NCI-H2081 (cell line): ENCODE measurements at regions not wholly inside any gene's neighbourhood (a gene's known extent, or its start where the extent isn't known, plus 50 kb on each side); places are given as distances from the start of the nearest gene placed in this dataset.
"Not testable (repeated sequence)": the region's sequence is repeated elsewhere in the genome, so short reads cannot be mapped to it uniquely, and the experiment has no call there.

Source experiments
- DNase-seq, 2 experiments: peaks; one replicate each; lab custom pipeline; 2025; lab: John Stamatoyannopoulos, UW

DNA sequence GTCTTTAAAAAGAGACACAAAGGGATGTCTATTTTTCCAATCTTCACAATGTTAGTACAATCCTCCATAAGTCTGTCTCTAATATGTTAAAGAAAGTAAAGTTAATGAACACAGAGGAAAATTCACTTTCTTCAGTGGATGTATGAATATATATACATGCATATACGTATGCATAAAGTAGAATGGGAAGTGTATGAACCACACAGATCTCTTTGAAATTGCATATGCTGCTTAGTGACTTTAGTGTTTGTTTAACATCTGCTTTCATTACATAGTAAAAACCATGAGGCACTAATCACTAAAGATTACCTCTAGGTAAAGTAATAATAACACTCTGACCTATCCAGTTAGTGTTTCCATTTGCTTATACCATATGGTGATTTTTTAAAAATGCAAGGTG, 451.2 kb downstream of the SEMA3D start:
- DNase-seq: no peak

DNA sequence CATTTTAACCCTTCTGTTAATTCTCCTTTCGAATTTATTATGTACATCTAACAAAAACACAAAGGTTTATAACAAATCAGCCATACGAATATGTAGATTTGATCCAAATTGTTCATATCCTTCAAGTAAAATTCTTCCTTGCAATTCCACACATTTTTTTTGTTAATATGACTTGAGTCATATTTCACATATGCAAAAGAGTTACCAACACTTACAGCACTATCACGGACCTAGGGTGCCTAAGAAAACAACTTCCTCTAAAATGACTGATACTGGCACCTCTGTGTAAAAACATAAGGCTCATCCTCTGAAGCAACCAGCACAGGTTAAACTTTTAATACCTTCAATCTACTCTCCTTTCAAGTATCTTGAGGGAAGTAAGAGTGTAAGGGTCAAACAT, 451.8 kb downstream of the SEMA3D start:
- DNase-seq: no peak

DNA sequence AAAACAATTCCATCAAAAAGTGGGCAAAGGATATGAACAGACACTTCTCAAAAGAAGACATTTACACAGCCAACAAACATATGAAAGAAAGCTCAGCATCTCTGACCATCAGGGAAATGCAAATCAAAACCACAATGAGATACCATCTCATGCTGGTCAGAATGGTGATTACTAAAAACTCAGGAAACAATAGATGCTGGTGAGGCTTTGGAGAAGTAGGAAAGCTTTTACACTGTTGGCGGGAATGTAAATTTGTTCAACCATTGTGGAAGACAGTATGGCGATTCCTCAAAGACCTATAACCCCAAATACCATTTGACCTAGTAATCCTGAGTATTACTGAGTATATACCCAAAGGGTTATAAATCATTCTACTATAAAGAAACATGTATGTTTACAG, 452.9 kb downstream of the SEMA3D start:
- not testable (repeated sequence) for DNase-seq

DNA sequence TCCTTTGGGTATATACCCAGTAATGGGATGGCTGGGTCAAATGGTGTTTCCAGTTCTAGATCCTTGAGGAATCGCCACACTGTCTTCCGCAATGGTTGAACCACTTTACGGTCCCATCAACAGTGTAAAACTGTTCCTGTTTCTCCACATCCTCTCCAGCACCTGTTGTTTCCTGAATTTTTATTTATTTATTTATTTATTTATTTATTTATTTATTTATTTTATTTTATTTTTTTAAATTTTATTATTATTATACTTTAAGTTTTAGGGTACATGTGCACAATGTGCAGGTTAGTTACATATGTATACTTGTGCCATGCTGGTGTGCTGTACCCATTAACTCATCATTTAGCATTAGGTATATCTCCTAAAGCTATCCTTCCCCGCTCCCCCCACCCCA, 456.0 kb downstream of the SEMA3D start:
- not testable (repeated sequence) for DNase-seq

DNA sequence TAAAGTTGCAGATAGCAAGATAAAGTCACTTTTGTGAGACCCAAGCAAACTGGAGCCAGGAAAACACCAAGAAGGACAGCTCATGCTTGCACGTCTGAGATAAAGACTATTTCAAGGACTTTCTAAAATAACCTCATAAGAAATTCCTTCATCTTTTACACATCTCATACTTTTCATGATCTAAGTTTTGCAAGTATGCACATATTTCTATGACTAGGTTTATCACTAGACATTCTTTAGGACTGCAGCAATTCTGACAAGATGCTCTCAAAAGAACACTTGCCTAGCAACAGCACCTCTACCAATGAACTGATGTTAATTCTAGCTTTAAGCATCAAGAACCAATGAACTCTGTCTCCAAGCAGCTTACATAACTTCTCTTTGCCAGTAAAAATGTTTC, 457.6 kb downstream of the SEMA3D start:
- no peak for DNase-seq

DNA sequence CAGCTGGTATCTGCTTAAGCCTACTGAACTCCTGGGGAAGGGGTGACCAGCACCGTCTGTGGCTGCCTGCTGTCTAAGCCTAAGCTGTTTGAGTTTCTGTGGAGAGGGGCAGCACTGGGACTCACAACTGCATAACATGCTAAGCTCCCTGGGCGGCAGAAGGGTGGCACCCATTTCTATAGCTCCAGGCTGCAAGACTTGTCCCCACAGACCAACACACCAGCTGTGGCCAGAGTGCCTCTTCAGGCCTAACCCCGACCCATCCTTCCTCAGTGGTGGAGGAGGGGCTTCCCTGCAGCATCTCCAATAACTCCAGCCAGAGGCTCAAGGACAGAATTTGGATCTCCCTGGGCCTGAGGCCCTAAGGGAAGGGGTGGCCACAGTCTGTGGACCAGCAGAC, 464.1 kb downstream of the SEMA3D start:
- no peak for DNase-seq

DNA sequence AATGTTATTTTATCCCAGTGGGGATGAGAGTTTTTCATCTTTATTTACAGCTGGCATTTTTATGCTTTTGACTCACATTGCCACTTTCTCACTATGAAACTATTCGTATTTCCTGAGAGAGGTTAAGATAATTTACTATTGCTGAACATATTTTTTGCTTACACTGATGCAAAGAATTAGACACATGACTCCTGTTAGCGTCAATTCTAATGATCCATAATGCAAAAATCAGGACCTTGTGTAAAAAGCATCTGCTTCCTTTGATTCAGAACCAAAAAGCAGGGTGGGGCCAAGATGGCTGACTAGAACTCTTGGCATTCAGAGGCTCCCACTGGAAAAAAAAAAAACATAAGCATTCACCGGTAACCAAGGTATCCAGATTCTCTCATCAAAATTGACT, 464.8 kb downstream of the SEMA3D start:
- DNase-seq: no peak

DNA sequence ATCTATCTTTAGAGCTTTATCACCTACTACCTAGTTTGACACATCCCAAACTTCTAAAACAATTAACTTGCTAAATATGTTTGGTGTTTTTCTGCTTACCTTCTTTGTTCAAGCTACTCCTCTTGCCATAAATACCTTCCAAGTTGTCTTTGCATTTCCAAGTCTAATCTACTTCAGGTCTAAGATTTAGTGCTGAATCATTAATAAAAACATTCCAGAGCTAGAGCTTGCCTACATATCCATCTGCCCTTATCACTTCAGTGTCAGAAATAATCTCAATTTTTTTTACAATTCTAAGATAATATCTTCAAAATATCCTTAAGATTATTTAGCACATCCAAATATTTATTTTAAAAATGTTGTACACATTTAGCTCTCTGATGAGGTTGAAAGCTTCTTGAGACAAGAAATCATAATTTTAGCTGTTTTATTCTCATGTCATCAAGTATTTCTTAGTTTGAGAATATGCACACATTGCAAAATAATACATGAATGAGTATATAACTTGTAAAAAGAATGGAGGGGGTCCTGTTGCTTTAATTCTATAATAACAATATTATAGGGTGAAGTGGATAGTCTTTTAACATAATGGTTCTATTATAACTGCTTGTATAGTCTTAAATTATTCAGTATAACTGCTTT, 466.3 kb downstream of the SEMA3D start:
- no peak for DNase-seq

DNA sequence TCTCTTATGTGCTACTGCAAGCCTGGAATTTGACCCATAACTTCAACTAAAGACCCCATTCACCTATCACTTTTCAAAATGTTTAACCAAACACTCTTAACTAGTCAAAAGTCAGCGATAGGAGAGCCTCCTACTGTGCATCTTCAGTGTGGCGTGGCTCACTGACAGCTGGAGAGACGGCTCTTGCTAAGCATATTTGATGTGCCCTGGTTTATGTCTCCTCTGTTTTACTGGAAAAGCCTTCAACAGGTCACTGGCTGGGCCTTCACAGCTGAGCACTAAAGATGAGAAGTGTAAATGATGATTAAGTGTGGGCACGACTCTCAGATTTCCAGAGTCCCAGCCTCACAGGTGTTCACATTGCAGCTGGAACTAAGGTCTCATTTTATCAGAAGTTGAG, 472.1 kb downstream of the SEMA3D start:
- DNase-seq: no peak

DNA sequence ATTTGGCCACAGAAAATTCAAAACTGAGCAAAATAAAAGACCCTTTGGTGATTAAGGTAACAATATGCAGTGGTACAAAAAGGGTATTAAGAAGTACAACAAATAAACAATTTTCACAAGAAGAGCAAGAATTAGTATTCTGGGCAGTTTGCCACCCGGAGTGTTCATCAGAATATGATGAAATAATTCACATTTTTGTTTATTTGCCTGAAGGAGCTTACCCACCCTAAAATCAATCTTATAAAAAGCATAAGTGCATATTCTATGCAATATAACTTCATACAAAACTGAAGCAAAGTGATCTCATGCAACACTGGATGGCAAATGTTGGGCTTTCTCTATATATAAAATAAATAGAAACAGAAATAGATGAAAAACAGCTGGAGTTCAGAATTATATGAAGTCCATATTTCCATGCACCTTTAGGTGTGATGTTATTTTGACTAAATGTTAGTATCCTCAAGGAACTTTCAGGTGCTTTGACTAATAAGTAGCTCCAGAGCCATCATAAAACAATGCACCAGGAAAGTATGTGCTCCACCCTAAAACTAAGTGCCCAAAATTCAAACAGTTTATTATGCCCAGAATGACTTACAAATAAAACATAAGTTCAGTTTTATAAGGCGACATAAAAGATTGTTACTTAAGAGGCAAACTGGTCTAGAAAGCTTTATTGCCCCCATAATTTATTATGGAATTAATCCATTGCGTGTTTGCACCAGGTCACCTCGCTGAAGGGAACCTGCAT, 474.3 kb downstream of the SEMA3D start:
- DNase-seq: no peak

DNA sequence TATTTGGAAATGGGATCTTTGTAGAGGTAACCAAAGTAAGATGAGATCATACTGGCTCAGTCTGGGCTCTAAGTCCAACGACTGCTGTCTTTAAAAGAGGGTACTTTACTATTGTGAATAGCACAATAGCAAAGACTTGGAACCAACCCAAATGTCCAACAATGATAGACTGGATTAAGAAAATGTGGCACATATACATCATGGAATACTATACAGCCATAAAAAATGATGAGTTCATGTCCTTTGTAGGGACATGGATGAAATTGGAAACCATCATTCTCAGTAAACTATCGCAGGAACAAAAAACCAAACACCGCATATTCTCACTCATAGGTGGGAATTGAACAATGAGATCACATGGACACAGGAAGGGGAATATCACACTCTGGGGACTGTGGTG, 476.3 kb downstream of the SEMA3D start:
- not testable (repeated sequence) for DNase-seq

DNA sequence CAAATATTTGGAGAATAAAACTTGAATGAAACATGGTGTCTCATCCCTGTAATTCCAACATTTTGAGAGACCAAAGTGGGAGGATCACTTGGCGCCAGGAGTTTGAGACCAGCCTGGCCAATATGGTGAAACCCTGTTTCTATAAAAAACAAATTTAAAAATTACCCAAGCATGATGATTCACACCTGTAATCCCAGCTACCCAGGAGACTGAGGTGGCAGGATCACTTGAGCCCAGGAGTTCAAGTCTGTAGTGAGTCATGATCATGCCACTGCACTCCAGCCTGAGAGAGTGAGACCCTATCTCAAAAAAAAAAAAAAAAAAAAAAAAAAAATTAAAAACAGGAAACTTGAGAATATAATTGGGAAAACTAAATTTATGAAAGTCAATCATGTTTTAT, 481.1 kb downstream of the SEMA3D start:
- no peak for DNase-seq

DNA sequence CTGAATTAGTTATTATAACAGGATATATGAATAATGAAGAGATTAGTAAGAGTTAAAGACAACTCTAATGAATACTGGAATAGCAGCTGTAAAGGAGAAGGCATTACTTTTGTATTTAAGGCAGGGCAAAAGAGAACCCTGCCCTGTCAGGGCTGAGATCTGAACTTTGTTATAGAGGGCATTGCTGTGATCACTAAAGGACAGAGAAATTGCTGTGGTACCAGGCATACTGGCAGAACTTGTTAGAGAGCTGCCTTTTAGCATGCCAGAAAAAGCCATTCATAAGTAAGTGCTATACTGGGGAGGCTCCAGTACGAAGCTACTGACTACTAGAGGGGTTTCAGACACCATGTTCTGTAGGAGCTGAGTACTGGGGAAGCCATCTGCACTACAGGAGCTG, 481.8 kb downstream of the SEMA3D start:
- DNase-seq: no peak

DNA sequence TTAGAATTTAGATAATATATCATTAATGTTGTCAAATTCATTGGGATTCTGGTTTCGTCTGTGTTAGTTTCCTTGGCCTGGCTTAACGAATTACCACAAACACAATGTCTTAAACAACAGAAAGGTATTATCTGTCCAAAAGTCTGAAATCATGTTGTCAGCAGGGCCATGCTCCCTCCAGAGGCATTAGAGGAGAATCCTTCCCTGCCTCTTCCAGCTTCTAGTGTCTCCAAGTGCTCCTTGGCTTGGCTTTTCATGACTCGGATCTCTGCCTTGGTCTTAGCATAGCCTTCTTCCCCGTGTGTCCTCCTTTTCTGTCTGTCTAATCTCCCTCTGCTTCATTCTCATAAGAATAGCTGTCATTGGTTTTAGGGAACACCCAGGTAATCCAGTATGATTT, 482.5 kb downstream of the SEMA3D start:
- no peak for DNase-seq

DNA sequence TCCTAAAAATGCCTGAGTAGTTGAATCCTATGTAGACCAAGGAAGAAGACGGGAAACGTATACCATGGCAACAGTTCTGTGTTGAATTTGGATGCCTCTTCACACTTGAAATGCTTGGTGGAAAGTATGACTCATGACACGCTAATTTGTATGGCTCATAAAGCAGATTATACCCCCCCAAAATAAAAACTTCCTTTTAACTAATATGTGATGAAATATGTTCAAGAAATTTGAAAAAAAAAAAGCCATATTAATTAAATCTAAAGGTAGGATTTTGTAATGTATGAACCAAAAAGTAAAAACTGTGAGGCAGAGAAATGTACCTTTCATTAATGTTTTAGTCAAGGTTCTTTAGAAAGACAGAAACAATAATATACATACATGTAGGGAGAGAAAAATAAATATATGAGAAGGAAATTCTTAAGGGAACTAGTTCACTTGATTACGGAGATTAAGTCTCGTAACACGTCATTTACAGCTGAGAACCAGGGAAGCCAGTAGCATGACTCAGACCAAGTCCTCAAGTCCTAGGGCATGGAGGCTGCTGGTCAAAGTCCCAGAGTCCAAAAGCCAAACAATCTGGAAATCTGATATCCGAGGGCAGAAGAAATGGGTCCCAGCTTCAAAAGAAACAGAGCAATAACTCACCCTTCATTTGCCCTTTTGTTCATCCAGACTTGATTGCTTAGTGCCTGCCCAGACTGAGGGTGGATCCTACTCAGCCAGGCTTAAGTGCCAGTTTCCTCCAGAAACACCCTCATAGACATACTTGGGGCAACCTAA, 485.1 kb downstream of the SEMA3D start:
- DNase-seq: no peak

DNA sequence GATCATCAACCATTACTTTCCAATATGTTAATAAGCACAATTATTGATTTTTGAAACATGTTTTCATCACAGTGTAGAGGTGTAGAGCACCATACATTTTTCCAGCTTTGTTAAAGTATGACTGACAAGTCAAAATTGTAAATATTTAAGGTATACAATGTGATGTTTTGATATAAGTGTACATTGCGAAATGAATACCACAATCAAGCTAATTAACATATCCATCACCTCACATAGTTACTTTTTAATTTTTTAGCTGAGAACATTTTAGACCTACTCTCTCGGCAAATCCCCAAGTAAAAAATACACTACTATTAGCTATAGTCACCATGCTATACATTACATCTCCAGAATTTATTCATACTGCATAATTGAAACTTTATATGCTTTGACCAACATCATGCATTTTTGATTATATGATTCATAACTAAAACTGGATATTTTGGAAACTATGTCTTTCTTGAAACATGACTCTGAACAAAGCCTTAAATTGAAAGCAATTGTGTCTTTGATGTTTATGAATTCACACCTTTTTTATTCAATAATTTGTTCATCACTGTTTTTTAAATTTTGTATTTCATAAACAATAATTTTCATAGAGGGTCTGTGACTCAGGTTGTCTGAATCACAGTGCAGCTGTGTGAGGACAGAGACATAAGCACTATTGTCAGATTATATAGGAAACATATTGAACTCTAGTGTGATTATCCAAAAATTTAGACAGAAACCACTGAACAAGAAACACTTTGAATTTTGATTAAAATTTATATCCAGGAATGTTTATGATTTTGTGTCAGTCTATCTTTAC, 486.1 kb downstream of the SEMA3D start:
- no peak for DNase-seq

DNA sequence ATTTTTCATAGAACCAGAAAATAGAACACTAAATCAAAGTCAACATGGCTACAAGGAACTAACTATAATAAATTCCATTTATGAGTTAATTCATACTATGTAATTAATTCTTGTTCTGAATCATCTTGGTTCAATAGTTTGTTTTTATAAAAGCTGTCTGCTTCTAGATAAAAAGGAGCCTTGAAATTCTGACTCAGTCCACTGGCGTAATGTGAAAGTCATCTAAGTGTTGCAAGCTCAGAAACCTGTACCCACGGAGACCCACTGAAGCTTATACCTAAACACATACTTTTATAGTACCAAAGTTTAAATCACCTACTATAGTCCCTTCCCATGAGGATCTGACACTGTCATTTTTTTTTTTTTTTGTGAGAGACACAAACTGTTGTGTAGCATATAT, 489.4 kb downstream of the SEMA3D start:
- no peak for DNase-seq

DNA sequence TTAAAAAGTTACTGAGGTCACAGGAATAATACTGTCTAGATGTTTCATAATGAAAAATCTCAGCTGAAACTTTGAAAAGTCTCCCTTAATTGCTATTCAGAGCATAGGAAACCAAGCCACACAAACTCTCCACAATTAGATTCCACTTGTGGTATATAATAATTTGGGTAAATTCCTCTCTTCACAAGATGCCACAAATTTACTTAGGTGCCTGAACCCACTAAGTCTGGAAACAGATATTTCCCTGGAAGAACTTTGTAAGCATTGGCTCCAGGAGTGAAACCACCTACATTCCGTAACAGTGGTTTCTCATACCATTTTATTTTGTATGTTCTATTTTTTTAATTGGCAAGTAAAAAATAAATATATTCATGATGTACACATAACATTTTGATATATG, 493.4 kb downstream of the SEMA3D start:
- no peak for DNase-seq

DNA sequence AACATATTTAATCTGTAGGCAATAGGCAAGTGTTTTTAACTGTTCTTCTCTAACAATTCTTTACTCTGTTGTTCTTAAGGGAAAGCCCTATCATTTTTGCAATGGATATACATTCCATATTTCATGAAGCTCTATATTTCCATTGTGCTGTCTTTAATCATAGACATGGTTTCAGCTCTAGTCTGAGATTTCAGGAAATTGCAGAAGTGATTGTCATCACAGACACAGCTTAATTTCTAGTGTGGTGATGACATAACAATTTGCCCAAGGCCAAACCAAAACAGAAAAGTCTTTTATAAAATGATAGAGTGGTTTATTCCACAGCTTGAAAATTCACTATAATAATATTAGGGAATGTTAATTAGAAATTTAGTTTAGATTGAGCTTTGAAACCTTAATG, 494.1 kb upstream of the SEMA3A start:
- no peak for DNase-seq

DNA sequence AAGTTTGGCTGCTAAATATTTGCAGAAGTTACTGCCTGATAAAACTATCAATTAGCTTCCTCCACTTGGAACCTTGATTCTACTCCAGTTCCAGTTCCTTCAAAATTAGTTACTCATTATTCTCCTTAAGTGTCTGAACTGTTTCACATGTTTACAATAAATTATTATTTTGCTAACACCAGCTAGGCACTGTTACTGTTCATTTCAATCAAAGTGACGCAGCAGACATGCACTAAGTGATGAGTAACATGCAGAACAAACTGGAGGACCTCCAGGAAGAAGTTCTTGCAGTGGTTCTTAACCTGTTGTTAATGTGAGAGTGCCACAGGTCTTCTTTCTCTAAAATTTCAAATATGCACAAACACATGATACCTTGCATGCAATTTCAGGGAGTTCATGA, 491.8 kb upstream of the SEMA3A start:
- DNase-seq: no peak

DNA sequence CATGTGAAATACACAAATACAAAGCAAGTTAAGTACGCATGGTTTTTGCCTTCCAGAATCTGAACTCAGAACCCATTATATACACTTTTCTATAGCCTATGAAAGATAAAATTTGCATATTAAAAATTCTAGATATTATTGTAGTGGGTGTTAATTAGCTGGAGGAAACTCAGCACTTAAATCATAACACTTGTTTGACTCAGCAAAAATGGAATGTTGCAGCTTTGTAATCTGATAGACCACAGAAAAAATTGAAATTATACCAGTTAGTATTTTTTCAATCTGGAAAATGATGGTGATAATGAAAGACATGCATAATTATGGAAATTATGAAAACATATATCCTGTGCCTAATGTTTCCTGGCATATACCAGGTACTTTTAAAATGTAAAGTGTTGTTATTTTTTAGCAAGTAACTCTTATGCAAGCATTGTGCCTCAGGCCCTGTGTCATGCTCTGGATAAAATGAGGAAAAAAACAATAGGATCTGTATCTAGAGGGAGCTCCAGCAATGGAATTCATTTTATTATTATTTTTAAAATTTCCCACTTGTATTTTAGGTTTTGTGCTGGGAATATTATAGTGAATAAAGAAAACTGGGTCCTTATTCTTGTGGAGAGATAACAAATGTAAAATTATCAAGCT, 490.4 kb upstream of the SEMA3A start:
- no peak for DNase-seq

DNA sequence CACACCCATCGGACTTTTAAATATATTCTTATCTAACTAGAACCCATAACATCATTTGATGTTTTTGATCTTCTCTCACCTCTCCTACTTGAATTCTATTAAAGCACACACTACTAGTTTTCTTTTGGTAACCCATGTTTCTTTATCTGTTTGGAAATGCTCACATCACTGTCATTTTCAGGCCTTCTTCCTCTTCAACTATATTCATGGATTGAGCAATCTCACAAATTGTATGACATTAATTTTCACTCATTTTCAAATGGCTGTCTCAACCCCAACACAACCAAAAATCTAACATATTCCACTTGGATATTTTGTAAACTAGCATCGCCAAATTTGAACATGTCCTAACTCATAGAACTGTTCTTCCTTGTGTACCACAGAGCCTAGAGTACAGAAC, 488.0 kb upstream of the SEMA3A start:
- DNase-seq: no peak
